AG08396 (cell line): ENCODE measurements at regions not wholly inside any gene's neighbourhood (a gene's known extent, or its start where the extent isn't known, plus 50 kb on each side); places are given as distances from the start of the nearest gene placed in this dataset.

Experiments used
- DNase-seq: peaks from one replicate; pipeline ENCODE4 v3.0.0; 2012; ENCODE audit warnings: low spot score, mixed read lengths

DNA sequence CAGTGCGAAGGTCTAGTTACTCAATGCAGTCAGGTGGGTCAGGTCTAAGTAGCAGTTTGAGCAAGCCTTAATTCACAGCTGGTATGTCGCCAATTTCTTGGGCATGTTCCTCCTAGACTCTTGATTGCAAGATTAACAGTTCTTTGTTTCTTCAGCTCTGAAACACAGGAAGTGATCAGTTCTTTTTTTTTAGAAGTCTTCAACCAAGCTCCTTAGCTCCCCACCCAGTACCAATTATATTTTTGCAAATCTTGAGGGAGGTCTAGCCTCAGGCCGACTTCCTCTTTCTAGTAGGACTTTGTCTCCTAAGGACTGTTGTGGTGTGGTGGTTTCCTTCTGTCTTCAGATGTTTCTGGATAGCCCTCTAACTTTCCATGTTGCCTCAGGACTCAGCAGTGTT lies 2054.2 kb downstream of the MAT2B start:
- DNase-seq = no peak

DNA sequence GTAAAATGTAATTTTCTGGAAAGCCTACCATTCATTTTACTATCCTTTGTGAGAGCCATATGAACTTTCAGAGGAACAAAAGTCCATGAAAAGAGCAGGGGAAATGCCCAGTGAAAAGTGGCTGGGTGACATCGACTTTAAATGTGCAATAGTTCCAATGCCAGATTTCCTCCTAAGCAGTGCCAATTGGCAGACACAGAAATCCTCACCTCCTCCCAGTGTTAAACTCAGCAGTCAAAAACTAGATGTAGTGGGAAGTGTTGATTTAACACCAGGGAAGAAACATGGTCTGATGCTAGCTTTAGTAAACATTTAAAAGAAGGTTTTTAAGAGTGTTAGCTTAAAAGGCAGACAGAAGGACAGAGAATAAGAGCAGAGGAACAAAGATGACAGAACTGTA lies 2055.2 kb downstream of the MAT2B start:
- DNase-seq = no peak

DNA sequence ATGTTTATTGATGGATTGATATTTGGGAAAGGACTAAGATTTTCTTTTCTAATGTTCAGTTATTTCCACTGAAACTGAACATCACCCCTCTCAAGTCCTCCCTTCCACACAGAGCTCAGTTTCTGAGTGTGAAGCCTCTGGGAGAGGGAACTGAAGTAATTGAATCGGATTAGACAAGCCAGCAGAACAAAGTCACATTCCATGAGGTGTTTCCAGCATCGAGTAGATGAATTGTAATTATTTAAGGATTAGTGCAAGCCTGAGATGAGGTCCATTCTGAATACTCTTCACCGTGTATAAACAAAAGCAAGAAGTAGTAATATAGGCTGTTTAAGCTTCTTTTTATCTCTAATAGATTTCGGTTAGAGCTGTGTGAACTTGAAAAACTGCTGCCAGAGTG lies 2060.5 kb downstream of the MAT2B start:
- no peak for DNase-seq

DNA sequence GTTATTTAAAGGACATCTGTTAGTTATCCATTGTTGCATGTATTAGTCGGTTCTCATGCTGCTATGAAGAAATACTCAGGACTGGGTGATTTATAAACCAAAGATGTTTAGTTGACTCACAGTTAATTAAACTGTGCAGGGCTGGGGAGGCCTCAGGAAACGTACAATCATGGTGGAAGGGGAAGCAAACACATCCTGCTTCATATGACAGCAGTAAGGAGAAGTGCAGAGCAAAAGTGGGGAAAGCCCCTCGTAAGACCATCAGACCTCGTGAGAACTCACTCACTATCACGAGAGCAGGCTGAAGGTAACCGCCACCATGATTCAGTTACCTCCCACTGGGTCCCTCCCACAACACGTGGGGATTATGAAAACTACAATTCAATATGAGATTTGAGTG lies 2064.1 kb downstream of the MAT2B start:
- no peak for DNase-seq

DNA sequence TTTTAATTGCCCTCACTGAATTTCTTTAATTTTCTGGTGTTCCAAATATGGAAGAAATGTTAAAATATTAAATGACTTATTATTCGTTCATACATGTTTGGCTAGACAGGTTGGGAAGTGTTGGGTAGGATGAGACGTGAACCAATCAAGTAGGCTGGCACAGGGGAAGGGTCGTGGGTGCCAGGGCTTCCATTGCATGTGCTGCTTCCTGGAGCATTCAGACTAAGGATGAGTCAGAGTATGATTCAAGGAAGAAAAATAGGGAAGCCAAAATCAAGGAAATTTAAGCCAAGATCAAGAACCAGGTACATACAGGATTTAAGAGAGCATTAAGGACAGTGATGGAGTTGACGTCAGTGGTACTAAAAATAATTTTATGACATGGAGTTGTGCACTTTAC lies 2068.0 kb downstream of the MAT2B start:
- DNase-seq = no peak

DNA sequence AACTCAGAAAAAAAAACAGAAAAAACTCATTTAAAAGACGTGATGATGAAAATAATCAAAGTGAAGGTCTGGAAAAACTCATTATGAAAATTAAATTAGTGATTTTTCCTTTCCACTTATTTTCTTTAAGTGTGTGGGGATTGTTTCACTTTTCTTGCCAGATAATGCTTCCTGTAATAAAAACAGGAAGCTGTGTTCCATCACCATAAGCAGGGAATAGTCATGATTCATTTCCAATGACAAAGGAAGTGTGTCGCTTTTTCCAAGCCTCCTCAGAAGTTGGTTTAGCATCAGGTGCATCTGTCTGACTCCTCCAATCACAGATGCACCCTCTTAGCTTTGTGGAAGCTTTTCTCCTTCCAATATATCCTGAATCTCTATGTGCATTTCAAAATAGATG lies 2068.7 kb downstream of the MAT2B start:
- DNase-seq = no peak

DNA sequence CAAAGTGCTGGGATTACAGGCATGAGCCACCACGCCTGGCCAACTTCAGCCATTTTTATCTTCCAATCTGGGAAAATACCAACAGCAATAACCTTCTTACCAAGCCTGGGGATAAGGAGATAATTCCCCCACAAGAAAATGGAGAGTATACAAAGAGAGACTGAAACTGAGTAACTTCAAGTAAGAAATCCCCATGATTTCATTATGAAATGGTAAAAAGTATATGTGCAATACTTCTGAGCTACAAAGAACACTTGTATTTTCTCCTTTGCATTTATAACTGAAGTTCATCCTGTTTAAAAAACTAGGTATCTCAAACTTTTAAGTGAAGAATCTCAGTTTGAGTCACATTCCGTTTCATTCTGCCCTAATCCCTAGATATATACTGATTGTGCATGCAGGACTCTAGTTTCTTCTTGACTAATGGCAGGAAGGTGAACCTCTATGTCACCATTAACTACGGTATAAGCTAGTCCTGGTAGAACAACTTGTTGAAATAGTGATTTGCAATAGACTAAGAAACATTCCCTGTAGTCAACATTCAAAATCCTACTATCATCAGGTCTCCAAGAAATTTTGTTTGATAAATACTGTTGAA lies 2071.4 kb downstream of the MAT2B start:
- no peak for DNase-seq

DNA sequence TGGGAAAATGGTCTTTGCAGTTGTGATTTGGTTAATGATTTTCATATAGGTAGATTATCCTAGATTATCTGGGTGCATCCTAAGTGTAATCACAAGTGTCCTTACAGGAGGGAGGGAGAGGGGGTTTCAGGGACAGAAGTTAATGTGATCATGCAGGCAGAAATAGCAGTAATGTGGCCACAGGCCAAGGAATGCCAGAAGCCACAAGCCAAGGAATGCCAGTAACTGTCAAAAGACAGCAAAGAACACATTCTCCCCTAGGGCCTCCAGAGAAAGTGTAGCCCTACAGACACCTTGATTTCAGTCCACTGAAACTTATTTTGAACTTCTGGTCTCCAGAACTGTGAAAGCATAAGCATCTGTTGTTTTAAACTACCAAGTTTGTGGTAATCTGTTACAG lies 2074.5 kb downstream of the MAT2B start:
- no peak for DNase-seq

DNA sequence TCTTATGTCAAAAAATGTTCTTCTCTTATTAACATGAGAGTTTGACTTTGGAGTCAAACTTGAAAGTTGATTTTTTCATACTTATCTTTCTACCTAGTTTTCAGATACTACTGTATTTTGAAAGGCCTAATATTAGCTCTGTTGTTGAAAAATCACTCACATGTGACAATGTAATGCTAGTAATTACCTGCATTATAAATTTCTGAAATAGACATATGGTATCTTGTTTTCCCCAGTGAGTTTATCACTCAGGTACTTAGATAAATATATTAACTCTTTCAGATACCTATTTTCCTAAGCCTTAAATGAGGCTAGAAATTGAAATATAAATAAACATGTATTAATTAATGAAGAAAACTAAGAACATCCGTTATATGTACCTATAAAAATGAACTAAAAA lies 2089.3 kb downstream of the MAT2B start:
- no peak for DNase-seq

DNA sequence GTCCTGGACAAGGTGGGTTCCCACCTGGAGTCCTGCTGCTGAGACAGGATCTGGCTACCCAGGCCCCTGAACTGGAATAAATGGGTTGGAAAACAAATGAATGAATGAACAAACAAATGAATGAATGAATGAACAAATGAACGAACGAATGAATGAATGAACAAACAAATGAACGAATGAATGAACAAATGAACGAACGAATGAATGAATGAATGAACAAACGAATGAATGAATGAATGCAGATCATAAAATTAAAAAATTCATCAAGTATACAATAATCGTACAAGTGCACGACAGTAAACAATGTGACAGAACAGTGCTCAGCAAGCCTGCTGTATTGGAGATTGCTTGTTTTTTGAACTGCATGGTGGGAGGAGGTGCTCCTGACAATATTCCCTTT lies 2097.1 kb downstream of the MAT2B start:
- DNase-seq = no peak

DNA sequence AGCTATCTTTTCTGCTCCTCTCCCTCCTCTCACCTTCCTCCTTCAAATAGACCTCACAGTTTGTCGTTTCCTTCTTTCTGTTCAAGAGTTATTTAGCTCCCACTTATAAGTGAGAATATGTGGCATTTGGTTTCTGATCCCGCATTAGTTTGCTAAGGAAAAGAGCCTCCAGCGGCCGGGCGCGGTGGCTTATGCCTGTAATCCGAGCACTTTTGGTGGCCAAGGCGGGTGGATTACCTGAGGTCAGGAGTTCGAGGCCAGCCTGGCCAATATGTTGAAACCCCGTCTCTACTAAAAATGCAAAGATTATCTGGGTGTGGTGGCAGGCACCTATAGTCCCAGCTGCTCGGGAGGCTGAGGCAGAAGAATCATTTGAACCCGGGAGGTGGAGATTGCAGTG lies 2101.6 kb downstream of the MAT2B start:
- DNase-seq = no peak

DNA sequence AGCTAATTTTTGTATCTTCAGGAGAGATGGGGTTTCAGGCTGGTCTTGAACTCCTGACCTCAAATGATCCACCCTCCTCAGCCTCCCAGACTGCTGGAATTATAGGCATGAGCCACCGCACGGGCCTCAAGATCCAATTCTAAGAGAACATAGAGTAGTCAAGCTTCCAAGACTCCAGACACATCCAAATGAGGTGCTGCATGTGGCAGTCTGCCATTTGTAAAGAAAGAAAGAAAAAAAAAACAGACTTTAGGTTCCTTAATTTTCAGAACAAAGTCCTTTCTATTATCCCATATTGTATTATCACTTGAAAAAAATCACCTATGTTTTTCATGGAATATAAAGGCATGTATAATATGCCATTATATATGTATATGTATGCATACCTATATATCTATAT lies 2104.5 kb downstream of the MAT2B start:
- DNase-seq = no peak

DNA sequence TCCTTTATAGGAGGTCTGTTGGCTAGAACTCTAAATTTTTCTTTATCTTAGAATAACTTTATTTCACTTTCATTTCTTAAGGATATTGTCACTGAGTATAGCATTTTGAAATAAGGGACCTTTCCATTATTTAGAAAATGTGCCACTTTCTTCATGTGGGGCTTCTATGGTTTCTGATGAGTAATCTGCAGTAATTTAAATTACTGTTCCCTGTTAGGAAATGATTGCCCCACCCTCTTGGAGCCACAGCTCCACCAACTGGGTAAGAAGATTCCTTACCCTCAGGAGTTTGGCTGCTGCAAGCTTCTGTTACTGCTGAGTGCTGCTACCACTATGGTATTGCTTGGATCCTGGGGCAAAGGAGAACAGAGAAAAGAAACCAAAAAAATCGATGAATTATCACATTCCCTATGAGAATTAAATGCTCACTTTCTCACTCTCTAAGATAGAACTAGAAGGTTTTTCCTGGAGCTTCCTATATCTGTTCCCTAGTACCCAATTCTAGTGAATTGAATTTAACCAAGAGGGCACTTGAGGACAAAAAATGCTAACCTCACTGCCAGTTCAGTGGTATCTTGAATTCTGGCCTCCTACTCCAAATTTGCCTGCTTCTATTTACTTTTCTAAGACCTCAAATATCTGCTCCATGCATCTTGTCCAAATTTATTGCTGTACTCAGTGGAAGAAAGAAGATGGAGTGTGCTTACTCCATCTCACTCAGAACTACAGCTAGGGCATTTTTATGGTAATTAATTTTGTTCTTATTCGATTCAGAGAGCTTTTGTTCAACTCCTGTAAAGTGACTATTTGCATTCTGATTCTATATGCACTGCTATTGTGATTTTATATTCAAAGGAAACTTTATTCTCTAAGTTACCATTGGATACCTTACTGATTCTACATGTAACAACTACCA lies 2111.3 kb downstream of the MAT2B start:
- peak; percentile 16 for DNase-seq

DNA sequence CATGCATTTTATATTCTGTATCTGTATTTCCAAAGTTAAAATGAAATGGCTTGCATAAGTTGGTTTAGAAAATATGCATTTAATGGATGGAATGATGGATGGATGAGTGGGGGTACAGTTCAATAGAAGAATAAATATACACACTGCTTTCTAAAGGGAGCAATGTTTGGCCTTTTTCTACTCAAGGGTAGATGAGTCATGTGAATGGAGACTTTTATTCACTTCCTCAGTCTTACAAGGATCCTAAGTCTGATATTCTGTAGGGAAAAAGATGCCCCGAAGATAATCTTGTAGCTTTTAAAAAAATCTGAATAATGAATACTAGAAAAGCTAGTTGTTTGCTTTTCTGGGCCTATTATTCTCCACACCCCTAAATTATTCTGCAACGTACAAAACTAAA lies 2112.1 kb downstream of the MAT2B start:
- no peak for DNase-seq

DNA sequence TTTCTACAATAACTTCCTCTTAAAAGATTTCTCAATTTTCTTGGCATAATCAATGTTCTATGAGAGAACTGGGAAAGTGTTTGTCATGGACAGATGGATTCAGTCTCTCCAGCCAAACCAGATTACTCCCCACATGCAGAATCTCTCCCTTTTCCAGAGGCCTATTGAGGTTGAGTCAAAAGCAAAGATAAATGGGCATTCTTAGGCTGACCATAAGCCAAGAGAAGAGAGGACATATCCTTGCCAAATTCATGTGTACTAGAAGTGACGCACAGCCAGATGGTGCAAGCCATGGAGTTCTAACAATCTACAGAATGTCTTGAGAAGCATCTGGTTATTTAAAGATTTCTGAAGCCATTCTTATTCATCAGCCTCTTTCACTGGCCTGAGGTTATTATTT lies 2115.0 kb downstream of the MAT2B start:
- DNase-seq = peak; percentile 8

DNA sequence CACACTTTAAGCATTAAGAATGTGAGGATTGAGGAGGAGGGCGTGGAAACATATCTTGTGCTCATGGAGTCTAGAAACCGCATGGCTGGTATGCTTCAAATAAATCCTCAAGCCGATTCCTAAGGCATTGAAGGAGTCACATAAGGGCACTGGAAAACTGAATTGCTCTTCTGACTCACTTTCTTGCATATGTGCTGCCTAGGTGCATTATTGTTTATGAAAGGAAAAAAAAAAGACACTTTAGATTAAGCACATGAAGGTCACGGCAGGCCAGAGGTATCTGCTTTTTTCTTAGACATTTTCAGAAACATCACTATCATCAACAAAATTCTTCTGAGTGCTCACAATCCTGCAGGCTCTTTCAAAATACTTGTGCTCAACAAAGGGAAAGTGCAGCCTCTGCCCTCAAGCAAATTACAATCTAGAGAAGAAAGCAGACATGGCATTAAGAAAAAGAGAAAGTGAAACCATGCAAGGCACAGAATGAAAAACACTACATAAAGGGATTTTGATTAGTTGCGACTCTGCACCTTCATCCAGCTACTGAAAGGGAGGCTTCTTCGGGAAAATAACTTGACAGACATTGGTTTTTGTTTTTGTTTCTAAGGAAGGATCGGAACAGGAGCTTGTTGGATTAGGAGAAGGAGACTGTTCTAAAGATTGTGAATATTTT lies 2117.6 kb downstream of the MAT2B start:
- DNase-seq = no peak

DNA sequence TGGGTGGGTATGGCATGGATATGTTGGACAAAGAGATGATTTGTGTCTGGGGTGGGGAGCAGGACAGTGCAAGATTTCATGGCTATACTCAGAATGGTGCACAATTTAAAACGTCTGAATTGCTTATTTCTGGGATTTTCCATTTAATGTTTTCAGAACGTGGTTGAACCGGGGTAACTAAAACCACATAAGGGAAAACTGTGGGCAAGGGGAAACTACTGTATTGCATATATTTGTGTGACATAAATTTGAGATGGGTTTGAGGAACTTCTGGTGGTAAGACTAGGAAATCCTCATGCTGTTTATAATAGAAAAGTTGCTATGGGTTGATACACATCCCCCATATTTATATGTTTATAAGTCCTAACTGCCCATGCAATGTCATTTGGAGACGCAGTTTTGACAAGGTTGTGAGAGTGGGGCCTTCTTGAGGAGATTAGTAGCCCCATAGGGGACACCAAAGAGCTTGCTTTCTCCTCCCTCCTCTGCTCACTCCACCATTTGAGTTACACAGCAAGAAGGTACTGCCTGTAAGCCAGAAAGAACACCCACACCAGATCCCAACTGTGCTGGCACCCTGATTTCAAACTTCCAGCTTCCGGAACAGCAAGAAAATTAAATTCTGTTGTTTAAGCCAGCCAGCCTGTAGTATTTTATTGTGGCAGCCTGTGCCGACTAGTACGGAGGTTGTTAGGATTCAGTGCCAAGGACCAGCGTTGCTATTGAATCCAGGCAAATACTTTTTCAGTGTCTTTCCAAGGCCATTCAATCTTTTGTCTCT lies 2118.9 kb downstream of the MAT2B start:
- no peak for DNase-seq

DNA sequence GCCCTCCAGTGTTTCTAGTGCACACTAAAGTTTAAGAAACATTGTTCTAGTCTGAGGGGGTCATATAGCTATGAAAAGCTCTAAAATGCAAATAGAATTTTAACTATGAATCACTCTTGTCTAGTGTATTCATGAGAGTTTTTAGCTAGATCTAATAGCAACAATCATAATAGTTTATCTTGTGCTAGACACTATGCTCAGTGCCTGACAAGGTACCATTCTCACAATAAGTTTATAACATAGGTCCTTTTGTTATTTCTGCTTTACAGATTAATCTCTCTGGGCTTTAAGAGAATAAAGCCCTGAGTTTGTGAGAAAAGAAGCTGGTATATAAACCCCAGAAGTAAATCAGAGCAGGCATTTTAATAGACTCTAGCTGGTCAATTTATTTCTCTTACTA lies 2120.7 kb downstream of the MAT2B start:
- DNase-seq = no peak

DNA sequence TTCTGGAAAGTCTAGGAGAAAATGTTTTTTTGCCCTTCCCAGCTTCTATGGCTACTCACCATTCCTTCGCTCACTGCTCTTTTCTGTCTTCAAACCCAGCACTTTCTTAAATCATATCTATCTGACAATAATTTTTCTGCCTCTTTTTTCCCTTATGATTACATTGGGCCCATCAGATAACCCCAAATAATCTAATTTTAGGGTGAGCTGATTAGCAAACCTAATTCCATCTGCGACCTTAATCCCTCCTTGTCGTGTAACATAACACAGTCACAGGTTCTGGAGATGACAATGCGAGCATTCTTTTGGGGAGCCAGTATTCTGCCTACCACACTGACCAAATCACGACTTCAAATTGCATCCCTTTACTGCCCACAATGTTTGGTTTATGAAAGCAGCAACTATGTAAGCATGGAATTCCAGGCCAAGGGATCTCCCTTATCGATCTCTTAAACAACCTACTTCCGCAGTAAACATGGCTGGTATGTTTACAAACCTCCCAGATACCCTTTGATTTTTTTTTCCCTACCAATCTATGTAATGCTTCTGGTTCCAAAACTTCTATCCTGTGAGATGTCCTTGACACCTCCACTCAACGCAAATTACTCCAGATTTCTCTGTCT lies 2122.2 kb downstream of the MAT2B start:
- DNase-seq = no peak

DNA sequence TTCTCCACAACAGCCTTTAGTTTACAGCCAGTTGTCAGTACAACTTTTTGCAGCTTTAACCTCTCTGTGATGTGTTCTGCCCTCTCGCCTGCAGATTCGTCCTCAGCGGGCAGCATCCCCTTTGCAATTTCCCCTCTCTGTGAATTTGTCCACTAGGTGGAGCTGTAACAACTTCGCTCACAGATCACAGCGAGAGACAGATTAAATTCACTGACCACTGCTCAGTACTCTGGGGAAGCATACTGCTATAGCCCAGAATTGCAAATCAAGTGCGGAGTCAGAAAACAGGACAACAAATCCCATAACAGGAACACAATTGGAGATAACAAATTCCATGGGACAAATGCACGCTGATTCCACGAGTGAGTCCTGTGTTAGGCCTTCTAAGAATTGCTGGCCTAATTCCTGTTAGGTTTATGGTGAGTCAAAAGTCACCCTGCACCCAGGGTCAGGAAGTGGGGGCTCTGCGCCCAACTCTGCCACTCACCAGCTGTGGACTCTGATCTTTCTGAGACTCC lies 2124.9 kb downstream of the MAT2B start:
- peak; percentile 25 for DNase-seq

DNA sequence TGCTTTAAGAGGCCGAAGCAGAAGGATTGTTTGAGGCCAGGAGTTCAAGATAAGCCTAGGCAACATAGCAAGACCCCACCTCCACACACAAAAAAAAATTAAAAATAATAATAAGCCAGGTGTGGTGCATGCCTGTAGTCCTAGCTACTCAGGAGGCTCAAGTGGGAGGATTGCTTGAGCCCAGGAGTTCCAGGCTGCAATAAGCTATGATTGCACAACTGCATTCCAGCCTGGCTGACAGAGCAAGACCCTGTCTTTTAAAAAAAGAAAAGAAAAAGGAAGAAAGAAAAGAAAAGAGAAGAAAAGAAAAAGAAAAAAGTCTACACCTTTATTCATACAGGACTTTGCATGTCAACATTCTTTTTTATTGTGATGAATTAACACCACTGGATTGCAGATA lies 2125.8 kb downstream of the MAT2B start:
- no peak for DNase-seq

DNA sequence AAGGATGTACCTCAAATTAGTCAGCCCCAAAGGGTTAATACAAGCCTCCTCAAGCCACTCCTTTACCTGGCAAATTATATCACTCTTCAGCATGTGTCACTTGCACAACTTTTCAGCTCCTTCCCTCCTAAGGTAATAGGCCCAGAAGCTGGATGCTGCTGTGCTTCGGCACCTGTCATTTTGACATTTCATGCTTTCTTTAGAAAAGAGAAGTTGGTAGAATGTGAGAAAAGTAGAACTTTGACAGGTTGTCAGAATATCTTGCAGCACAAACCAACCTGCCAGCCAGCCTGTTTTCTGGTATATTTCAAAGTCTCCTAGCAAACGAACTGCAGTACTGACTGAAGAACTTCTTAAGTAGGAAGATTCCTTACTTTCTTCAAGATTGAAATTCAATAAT lies 2136.9 kb downstream of the MAT2B start:
- DNase-seq = no peak
